K562 (cell line): ENCODE measurements at regions not wholly inside any gene's neighbourhood (a gene's known extent, or its start where the extent isn't known, plus 50 kb on each side); places are given as distances from the start of the nearest gene placed in this dataset.

ENCODE experiments used
- AFF1 ChIP-seq, 2 experiments: fragments of 450-650 bp; IDR thresholded peaks; 2 replicates each; pipeline ENCODE4 v1.6.1; 2018; ENCODE audit warnings: mild to moderate bottlenecking in 2 of 2, low read depth in 1 of 2; ENCODE audit not compliant: partially characterized antibody in 2 of 2
- GABPA ChIP-seq: fragments of 200-800 bp; sonication (Bioruptor generic); conservative IDR thresholded peaks from 2 replicates; pipeline ENCODE4 v1.6.1; 2016; ENCODE audit warnings: low read depth, missing genetic modification characterization, missing compliant biosample characterization
- GATA2 ChIP-seq: sonication (generic); formaldehyde crosslinking; IDR thresholded peaks from 2 replicates; pipeline ENCODE4 v1.4.0; 2020; ENCODE audit warnings: mild to moderate bottlenecking, missing genetic modification reagents
- JUN ChIP-seq, 2 experiments: sonication (generic) in 1 of 2; formaldehyde crosslinking in 1 of 2; IDR thresholded peaks; 2 replicates each; pipeline versions ENCODE4 v1.6.1 to v1.8.0; 2012 to 2022; ENCODE audit warnings: borderline replicate concordance in 2 of 2, mild to moderate bottlenecking in 2 of 2, improper control_type of control experiment in 1 of 2, low read depth in 1 of 2, low read length in 1 of 2, missing genetic modification reagents in 1 of 2
- SETDB1 ChIP-seq: IDR thresholded peaks from one replicate; pipeline ENCODE4 v1.6.1; 2012; ENCODE audit warnings: low read length, control low read depth, inconsistent platforms
- SP2 ChIP-seq: IDR thresholded peaks from 2 replicates; pipeline ENCODE4 v1.6.1; 2011; ENCODE audit warnings: mild to moderate bottlenecking, low read depth, low read length, moderate library complexity; ENCODE audit not compliant: poor library complexity, severe bottlenecking; ENCODE audit errors: extremely low read depth
- ZFP36 ChIP-seq: fragments of 150-350 bp; IDR thresholded peaks from 2 replicates; pipeline ENCODE4 v1.6.1; 2018; ENCODE audit warnings: low read length, low read depth; ENCODE audit not compliant: partially characterized antibody
- ZSCAN32 ChIP-seq: fragments of 450-650 bp; formaldehyde crosslinking; IDR thresholded peaks from 2 replicates; pipeline ENCODE4 v1.4.0; 2020; ENCODE audit warnings: mild to moderate bottlenecking, moderate library complexity
- TF ChIP-seq, protein P1 (sequence below): sonication (generic); formaldehyde crosslinking; IDR thresholded peaks from 2 replicates; pipeline ENCODE4 v1.8.0; 2023; ENCODE audit warnings: mild to moderate bottlenecking, missing genetic modification reagents

GRCh38 chr9:129334105-129334935 lies 156.3 kb upstream of the IER5L start (continued):
- TF ChIP-seq SP2 (no peak), JUN (IDR thresholded peaks at IDR 0.05; ENCODE audit: borderline replicate concordance, low read depth, low read length) (peak; percentile 58; the same call in 1 of the 2 replicates), JUN (CRISPR knock-in tag; IDR thresholded peaks at IDR 0.05; ENCODE audit: borderline replicate concordance) (no peak), AFF1 (IDR thresholded peaks at IDR 0.05; ENCODE audit: low read depth in 1 of 2, partially characterized antibody in 2 of 2) (no peak), SETDB1 (no peak), GABPA (tag) (peak; percentile 42; the same call in 1 of the 2 replicates), GATA2 (CRISPR knock-in tag) (no peak), ZFP36 (peak; percentile 71), ZSCAN32 (CRISPR knock-in tag) (no peak)
- TF ChIP-seq, protein P1, sequence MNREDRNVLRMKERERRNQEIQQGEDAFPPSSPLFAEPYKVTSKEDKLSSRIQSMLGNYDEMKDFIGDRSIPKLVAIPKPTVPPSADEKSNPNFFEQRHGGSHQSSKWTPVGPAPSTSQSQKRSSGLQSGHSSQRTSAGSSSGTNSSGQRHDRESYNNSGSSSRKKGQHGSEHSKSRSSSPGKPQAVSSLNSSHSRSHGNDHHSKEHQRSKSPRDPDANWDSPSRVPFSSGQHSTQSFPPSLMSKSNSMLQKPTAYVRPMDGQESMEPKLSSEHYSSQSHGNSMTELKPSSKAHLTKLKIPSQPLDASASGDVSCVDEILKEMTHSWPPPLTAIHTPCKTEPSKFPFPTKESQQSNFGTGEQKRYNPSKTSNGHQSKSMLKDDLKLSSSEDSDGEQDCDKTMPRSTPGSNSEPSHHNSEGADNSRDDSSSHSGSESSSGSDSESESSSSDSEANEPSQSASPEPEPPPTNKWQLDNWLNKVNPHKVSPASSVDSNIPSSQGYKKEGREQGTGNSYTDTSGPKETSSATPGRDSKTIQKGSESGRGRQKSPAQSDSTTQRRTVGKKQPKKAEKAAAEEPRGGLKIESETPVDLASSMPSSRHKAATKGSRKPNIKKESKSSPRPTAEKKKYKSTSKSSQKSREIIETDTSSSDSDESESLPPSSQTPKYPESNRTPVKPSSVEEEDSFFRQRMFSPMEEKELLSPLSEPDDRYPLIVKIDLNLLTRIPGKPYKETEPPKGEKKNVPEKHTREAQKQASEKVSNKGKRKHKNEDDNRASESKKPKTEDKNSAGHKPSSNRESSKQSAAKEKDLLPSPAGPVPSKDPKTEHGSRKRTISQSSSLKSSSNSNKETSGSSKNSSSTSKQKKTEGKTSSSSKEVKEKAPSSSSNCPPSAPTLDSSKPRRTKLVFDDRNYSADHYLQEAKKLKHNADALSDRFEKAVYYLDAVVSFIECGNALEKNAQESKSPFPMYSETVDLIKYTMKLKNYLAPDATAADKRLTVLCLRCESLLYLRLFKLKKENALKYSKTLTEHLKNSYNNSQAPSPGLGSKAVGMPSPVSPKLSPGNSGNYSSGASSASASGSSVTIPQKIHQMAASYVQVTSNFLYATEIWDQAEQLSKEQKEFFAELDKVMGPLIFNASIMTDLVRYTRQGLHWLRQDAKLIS (CRISPR knock-in tag): 0 out of 2 replicates have a peak, but pooled peaks have one; percentile 53
